T-cell (primary cell): ENCODE measurements at regions not wholly inside any gene's neighbourhood (a gene's known extent, or its start where the extent isn't known, plus 50 kb on each side); places are given as distances from the start of the nearest gene placed in this dataset.

Experiments used
- ATAC-seq, 4 experiments: fragments of 200-7000 bp in 3 of 4; fragments of 150-1000 bp in 1 of 4; cut with Tn5 transposase; replicated peaks in 1 of 4; 1 replicate in 3 of 4; 2 replicates in 1 of 4; pipeline ENCODE4 v1.10.0; 2021; ENCODE audit warnings: moderate library complexity in 3 of 4, mild to moderate bottlenecking in 2 of 4, moderate number of reproducible peaks in 1 of 4
- CTCF ChIA-PET, 2 donors: fragments of 300-600 bp; sonication (Branson Sonifier 250); formaldehyde crosslinking; loops; one replicate each; lab custom pipeline; 2022; ENCODE audit warnings: antibody characterized with exemption in 2 of 2; lab: Charles Lee
- POLR2A ChIA-PET, 2 donors: fragments of 300-600 bp; sonication (Branson Sonifier 250); formaldehyde crosslinking; loops; one replicate each; lab custom pipeline; 2022; ENCODE audit warnings: antibody characterized with exemption in 2 of 2; lab: Charles Lee
- DNase-seq, 35 experiments: peaks; one replicate each; pipeline versions ENCODE4 v3.0.0 to v3.0.0-alpha.2; 2013 to 2023
- H3K27ac ChIP-seq: one replicate; pipeline ENCODE4 v1.5.1; 2013; ENCODE audit warnings: low read length
- H3K27me3 ChIP-seq, 2 experiments: replicated peaks in 1 of 2; 1 replicate in 1 of 2; 2 replicates in 1 of 2; pipeline versions ENCODE4 v1.6.1 to v1.7.0; 2013; ENCODE audit warnings: low read length in 1 of 2, mixed read lengths in 1 of 2; ENCODE audit not compliant: control insufficient read depth in 2 of 2, insufficient read depth in 2 of 2; ENCODE audit errors: extremely low read depth in 1 of 2
- H3K36me3 ChIP-seq, 2 donors: 1 replicate in 1 of 2; 2 replicates in 1 of 2; pipeline versions ENCODE4 v1.6.1 to v1.7.0; 2013; ENCODE audit warnings: low read length in 1 of 2; ENCODE audit not compliant: control insufficient read depth in 2 of 2, insufficient read depth in 1 of 2; ENCODE audit errors: extremely low read depth in 1 of 2
- H3K4me1 ChIP-seq, 2 experiments: 1 replicate in 1 of 2; 2 replicates in 1 of 2; pipeline versions ENCODE4 v1.6.1 to v1.7.0; 2013; ENCODE audit warnings: low read length in 2 of 2, mixed read lengths in 1 of 2; ENCODE audit not compliant: insufficient read depth in 2 of 2, control insufficient read depth in 1 of 2; ENCODE audit errors: extremely low read depth in 1 of 2
- H3K4me3 ChIP-seq, 2 donors: 1 replicate in 1 of 2; 2 replicates in 1 of 2; pipeline versions ENCODE4 v1.5.1 to v1.7.0; 2013; ENCODE audit warnings: mild to moderate bottlenecking in 2 of 2, low read length in 1 of 2, moderate library complexity in 1 of 2; ENCODE audit not compliant: control insufficient read depth in 1 of 2; ENCODE audit errors: extremely low read depth in 1 of 2
- H3K9me3 ChIP-seq: 2 replicates; pipeline ENCODE4 v1.7.0; 2013
- H3K27ac Mint-ChIP-seq, 2 donors: one replicate each; pipeline ENCODE4 v1.8.0; 2020 to 2021; ENCODE audit warnings: mild to moderate bottlenecking in 2 of 2, mixed read lengths in 2 of 2
- H3K27me3 Mint-ChIP-seq, 2 donors: one replicate each; pipeline ENCODE4 v1.8.0; 2021 to 2022; ENCODE audit warnings: mixed read lengths in 2 of 2
- H3K36me3 Mint-ChIP-seq: one replicate; pipeline ENCODE4 v1.8.0; 2021; ENCODE audit warnings: mixed read lengths
- H3K4me1 Mint-ChIP-seq, 3 donors: one replicate each; pipeline ENCODE4 v1.8.0; 2020 to 2022; ENCODE audit warnings: mixed read lengths in 3 of 3, mild to moderate bottlenecking in 1 of 3
- H3K4me3 Mint-ChIP-seq, 3 donors: one replicate each; pipeline ENCODE4 v1.8.0; 2020 to 2022; ENCODE audit warnings: mild to moderate bottlenecking in 3 of 3, mixed read lengths in 3 of 3, moderate library complexity in 3 of 3
- H3K9me3 Mint-ChIP-seq, 3 donors: one replicate each; pipeline ENCODE4 v1.8.0; 2020 to 2022; ENCODE audit warnings: mixed read lengths in 3 of 3
- WGBS: methylation state at CpG from one replicate; pipeline ENCODE4 v1.1.5; 2013; ENCODE audit warnings: missing lambda C conversion rate; ENCODE audit not compliant: insufficient coverage; 5-methylcytosine and 5-hydroxymethylcytosine counted together

DNA sequence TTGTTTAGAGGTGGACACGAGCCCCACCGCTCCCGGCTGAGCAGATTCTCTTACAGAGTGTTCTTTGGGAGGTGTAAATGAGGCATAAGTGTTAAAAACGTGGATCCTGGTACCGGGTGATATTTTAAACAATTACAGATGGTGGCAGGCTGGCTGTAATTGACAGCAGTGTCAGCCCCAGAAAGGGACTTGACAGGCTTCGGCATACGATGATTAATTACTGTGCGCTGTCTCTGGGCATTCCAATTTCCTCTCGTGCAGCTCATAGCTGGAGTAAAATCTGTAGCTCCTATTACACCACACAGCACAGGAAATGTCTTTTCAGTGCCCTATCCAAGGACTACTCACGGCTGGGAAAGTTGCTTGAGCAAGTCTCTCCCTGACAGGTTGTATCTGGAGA is 305.4 kb upstream of the IRX2 start:
- Mint-ChIP-seq H3K4me3 (no peak overlapping the region), H3K27ac (no peak overlapping the region), H3K4me1 (no peaks in the 10 kb centered on the region), H3K9me3 (peaks cover 4 to 12% (median 7%) of the 10 kb centered on the region in 3 donors), H3K36me3 (no peaks in the 10 kb centered on the region), H3K27me3 (no peaks in the 10 kb centered on the region)
- WGBS = 64% methylated on average over 8 of the region's 10 CpGs
- ATAC-seq = no peak
- H3K4me3 ChIP-seq = no peak overlapping the region
- no peaks in the 10 kb centered on the region for H3K36me3 ChIP-seq
- DNase-seq = no peak
- no peak overlapping the region for H3K27ac ChIP-seq
- ChIA-PET POLR2A (no interaction called here), CTCF (no interaction called here)
- no peaks in the 10 kb centered on the region for H3K4me1 ChIP-seq
- peaks cover 0 to 2% of the 10 kb centered on the region in 2 experiments for H3K27me3 ChIP-seq
- no peaks in the 10 kb centered on the region for H3K9me3 ChIP-seq

DNA sequence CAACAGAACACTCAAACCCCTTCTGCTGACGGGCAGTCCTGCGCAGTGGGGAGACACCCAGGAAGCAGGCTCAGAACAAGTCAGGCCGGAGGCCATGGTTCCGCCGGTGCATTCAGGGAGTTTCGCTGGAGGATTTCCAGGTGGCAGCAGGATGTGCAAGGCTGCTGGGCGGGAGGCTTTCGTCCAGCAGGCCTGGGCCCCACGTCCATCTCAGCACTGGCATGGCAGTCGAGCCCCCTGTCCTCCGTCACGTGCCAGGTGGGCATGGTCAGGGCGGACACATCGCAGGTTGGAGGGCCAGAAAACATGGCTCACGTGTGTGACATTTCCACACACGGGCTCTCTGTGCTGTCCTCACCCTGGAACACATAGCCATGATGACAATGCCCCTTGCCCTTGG is 299.9 kb upstream of the IRX2 start:
- Mint-ChIP-seq H3K4me3 (no peak overlapping the region), H3K36me3 (no peaks in the 10 kb centered on the region), H3K4me1 (no peaks in the 10 kb centered on the region), H3K9me3 (peaks cover 0 to 14% (median 3%) of the 10 kb centered on the region in 3 donors), H3K27ac (no peak overlapping the region), H3K27me3 (no peaks in the 10 kb centered on the region)
- H3K27me3 ChIP-seq = no peaks in the 10 kb centered on the region
- H3K9me3 ChIP-seq = no peaks in the 10 kb centered on the region
- WGBS = 88% methylated on average over 14 of the region's 16 CpGs
- CTCF ChIA-PET = no interaction called here
- ATAC-seq = no peak
- H3K27ac ChIP-seq = no peak overlapping the region
- POLR2A ChIA-PET = no interaction called here
- H3K4me3 ChIP-seq = no peak overlapping the region
- DNase-seq = no peak
- H3K36me3 ChIP-seq = no peaks in the 10 kb centered on the region
- H3K4me1 ChIP-seq = no peaks in the 10 kb centered on the region

DNA sequence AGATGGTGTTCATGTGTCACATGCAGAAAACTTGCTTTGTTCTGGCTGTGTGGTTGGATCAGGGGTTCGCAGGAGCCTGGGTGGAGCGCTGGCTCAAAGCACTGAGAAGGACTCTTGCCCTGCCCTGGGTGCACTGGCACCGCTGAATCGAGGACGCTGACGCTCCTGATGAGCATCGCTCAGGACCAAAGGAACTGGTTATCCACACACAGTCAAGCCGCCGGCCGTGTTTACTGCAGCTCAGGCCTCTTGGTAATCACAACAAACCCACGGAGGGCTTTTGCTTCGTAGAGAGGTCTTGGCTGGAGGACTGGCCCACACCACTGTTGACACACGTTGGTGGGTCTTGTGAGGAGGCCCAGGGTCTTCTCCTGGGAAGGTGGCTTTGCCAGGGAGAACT is 299.4 kb upstream of the IRX2 start:
- Histone ChIP-seq H3K27ac (no peak overlapping the region), H3K9me3 (no peaks in the 10 kb centered on the region), H3K36me3 (no peaks in the 10 kb centered on the region), H3K4me1 (no peaks in the 10 kb centered on the region), H3K4me3 (no peak overlapping the region), H3K27me3 (no peaks in the 10 kb centered on the region)
- H3K27ac Mint-ChIP-seq = no peak overlapping the region
- CTCF ChIA-PET = no interaction called here
- DNase-seq (no peak), ATAC-seq (no peak)
- H3K4me3 Mint-ChIP-seq = no peak overlapping the region
- no peaks in the 10 kb centered on the region for H3K4me1 Mint-ChIP-seq
- 88% methylated on average over 12 of the region's 13 CpGs for WGBS
- POLR2A ChIA-PET = no interaction called here
- no peaks in the 10 kb centered on the region for H3K36me3 Mint-ChIP-seq
- no peaks in the 10 kb centered on the region for H3K27me3 Mint-ChIP-seq
- peaks cover 0 to 14% (median 3%) of the 10 kb centered on the region in 3 donors for H3K9me3 Mint-ChIP-seq

DNA sequence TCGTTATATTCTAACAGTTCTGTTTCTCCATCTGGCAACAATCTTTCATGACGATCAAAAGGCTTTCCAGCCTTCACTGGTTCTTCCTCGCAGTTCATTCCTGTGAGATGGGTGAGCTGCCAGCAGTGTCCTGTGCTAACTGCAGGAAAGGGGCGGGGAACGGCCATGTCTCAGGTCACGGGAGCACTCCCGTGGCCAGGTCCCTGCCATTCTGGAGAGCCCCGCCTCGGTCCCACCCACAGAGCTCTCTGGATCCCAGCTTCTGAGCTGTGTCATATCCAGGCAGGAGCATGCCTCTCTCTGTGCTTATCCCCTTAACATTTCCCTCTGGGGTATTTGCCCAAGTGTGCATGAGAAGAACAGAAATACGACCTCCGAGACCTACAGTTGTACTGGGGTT is 297.8 kb upstream of the IRX2 start:
- Mint-ChIP-seq H3K27ac (no peak overlapping the region), H3K4me3 (no peak overlapping the region), H3K36me3 (no peaks in the 10 kb centered on the region), H3K4me1 (no peaks in the 10 kb centered on the region), H3K9me3 (peaks cover 2 to 14% (median 3%) of the 10 kb centered on the region in 3 donors), H3K27me3 (no peaks in the 10 kb centered on the region)
- Histone ChIP-seq H3K4me3 (no peak overlapping the region), H3K9me3 (no peaks in the 10 kb centered on the region), H3K36me3 (no peaks in the 10 kb centered on the region), H3K4me1 (no peaks in the 10 kb centered on the region), H3K27me3 (no peaks in the 10 kb centered on the region), H3K27ac (no peak overlapping the region)
- WGBS = 78% methylated on average over 9 of the region's 11 CpGs
- CTCF ChIA-PET = no interaction called here
- no peak for ATAC-seq
- no peak for DNase-seq
- POLR2A ChIA-PET = no interaction called here

DNA sequence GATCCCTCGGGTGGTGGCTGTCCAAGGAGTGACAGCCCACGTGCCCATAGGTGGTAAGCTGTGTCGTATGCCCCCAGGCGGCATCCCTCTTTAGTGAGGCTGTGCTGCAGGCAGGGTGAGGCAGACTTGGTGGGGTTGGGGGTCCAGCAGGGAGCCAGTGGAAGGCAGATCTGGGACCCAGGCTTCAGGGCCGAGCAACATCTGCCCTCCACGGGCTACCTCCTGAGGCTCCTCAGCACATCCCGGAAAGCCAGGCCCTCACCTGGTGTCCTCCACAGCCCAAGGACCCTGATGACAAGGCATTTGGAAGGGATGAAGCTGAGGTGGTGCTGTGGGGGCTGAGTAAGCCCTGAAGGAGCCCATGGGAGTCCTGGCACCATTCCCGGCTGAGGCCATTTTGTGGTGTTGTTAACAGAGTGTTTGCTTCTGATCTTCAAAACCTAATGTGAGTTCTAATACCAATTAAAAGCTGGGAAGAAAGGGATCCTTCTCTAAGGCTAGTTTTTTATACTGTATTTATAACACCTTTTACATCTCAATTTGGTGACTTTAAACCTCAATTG is 295.8 kb upstream of the IRX2 start:
- Histone ChIP-seq H3K9me3 (no peaks in the 10 kb centered on the region), H3K4me1 (no peaks in the 10 kb centered on the region), H3K36me3 (no peaks in the 10 kb centered on the region), H3K27me3 (no peaks in the 10 kb centered on the region), H3K27ac (no peak overlapping the region), H3K4me3 (no peak overlapping the region)
- DNase-seq (no peak), ATAC-seq (no peak)
- CTCF ChIA-PET = no interaction called here
- H3K27ac Mint-ChIP-seq = no peak overlapping the region
- POLR2A ChIA-PET = no interaction called here
- H3K4me1 Mint-ChIP-seq = no peaks in the 10 kb centered on the region
- no peaks in the 10 kb centered on the region for H3K27me3 Mint-ChIP-seq
- no peaks in the 10 kb centered on the region for H3K36me3 Mint-ChIP-seq
- H3K4me3 Mint-ChIP-seq = no peak overlapping the region
- peaks cover 4 to 18% (median 10%) of the 10 kb centered on the region in 3 donors for H3K9me3 Mint-ChIP-seq
- WGBS = 77% methylated on average over 7 of the region's 8 CpGs

DNA sequence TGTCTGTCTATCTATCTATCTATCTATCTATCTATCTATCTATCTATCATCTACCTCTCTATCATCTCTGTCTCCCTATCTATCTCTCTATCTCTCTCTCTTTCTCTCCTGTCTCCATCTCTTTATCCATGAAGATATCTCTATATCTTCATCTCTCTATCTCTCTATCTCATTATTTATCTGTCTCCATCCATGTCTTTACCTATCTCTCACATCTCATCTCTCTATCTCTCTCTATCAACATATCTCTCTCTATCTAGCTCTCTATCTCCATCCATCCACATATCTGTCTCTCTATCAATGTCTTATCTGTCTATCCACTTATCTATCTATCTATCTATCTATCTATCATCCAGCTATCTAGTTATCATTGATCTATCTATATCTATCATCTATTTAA is 292.1 kb upstream of the IRX2 start:
- Histone ChIP-seq H3K4me3 (no peak overlapping the region), H3K27ac (no peak overlapping the region), H3K9me3 (no peaks in the 10 kb centered on the region), H3K27me3 (no peaks in the 10 kb centered on the region), H3K4me1 (no peaks in the 10 kb centered on the region), H3K36me3 (no peaks in the 10 kb centered on the region)
- ATAC-seq (no peak), DNase-seq (no peak)
- no peaks in the 10 kb centered on the region for H3K36me3 Mint-ChIP-seq
- H3K4me1 Mint-ChIP-seq = no peaks in the 10 kb centered on the region
- H3K4me3 Mint-ChIP-seq = no peak overlapping the region
- ChIA-PET CTCF (no interaction called here), POLR2A (no interaction called here)
- no peaks in the 10 kb centered on the region for H3K27me3 Mint-ChIP-seq
- no peak overlapping the region for H3K27ac Mint-ChIP-seq
- H3K9me3 Mint-ChIP-seq = peaks cover 2 to 10% (median 7%) of the 10 kb centered on the region in 3 donors

DNA sequence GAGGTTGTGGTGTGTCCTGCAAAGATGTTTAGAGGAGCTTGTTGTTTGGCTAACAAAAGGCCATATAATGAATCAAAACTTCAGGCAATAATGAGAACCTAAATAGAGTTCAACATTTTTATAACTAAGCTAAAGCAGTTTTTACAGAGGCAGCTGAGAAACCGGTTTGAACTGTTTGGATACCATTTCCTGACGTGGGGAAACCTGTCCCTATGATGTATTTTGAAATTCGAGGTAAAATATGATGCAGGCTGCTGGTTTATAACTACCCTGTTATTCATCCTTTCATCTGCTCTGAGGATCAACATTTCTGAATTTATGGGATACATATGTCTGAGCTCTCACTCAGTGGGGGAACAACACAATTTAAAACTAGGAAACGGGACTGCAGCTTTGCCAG is 289.5 kb upstream of the IRX2 start:
- H3K4me1 Mint-ChIP-seq = no peaks in the 10 kb centered on the region
- no peak overlapping the region for H3K27ac ChIP-seq

More for the DNA sequence above, 289.5 kb upstream of the IRX2 start:
- Histone ChIP-seq H3K4me1 (no peaks in the 10 kb centered on the region), H3K9me3 (no peaks in the 10 kb centered on the region), H3K4me3 (no peak overlapping the region), H3K36me3 (no peaks in the 10 kb centered on the region), H3K27me3 (no peaks in the 10 kb centered on the region)
- H3K36me3 Mint-ChIP-seq = no peaks in the 10 kb centered on the region
- H3K9me3 Mint-ChIP-seq = peaks cover 2 to 18% (median 7%) of the 10 kb centered on the region in 3 donors
- no peak overlapping the region for H3K27ac Mint-ChIP-seq
- 75% methylated on average over 1 of the region's 4 CpGs for WGBS
- no peaks in the 10 kb centered on the region for H3K27me3 Mint-ChIP-seq
- DNase-seq (no peak), ATAC-seq (no peak)
- H3K4me3 Mint-ChIP-seq = no peak overlapping the region
- ChIA-PET POLR2A (no interaction called here), CTCF (no interaction called here)
